AG09319 (cell line): ENCODE measurements at regions not wholly inside any gene's neighbourhood (a gene's known extent, or its start where the extent isn't known, plus 50 kb on each side); places are given as distances from the start of the nearest gene placed in this dataset.

Experiments
- DNase-seq: peaks from one replicate; pipeline ENCODE4 v3.0.0-alpha.2; 2010; ENCODE audit warnings: low read depth; ENCODE audit errors: extremely low read depth
- TF ChIP-seq, protein P1 (sequence below): IDR thresholded peaks from 2 replicates; pipeline ENCODE4 v1.5.1; 2011; ENCODE audit warnings: low read depth, mild to moderate bottlenecking, inconsistent platforms, low read length, moderate library complexity

DNA sequence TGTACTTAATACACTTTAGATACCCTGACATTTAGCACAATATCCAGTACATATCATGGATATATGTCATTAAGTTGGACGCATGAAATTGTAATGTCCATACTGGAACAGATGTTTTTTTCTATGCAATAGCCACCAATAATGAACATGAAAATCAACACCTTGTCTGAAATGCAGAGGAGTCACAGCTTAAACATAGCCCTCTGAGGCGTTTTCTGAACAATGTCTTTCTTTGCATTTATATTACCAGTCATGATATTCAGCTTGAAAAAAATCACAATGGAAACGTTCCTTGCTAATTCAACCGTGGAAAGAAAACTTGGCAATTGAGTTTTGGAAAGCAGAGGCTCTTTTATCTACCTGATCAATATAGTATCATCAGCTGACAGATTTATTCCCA is 86.7 kb upstream of the COL11A1 start:
- TF ChIP-seq, protein P1, sequence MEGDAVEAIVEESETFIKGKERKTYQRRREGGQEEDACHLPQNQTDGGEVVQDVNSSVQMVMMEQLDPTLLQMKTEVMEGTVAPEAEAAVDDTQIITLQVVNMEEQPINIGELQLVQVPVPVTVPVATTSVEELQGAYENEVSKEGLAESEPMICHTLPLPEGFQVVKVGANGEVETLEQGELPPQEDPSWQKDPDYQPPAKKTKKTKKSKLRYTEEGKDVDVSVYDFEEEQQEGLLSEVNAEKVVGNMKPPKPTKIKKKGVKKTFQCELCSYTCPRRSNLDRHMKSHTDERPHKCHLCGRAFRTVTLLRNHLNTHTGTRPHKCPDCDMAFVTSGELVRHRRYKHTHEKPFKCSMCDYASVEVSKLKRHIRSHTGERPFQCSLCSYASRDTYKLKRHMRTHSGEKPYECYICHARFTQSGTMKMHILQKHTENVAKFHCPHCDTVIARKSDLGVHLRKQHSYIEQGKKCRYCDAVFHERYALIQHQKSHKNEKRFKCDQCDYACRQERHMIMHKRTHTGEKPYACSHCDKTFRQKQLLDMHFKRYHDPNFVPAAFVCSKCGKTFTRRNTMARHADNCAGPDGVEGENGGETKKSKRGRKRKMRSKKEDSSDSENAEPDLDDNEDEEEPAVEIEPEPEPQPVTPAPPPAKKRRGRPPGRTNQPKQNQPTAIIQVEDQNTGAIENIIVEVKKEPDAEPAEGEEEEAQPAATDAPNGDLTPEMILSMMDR: no peak
- no peak for DNase-seq

DNA sequence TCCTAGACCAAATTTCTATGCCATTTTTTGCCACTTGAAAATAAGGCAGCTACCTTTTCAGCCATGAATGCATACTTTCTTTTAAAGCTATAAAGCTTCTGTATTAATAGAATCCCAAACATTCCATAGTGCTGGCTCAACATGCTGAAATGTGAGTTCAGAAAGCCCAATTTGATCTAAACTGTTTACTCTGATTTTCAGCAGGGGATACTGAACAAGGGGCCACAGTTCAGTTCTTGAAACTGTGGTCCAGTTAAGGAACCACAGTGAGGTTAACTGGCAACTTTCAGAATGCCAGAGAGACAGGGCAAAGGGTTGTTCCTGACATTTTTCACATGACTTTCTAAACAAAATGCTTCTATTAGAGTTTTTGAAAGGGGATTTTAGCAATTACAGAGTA is 85.7 kb upstream of the COL11A1 start:
- DNase-seq: no peak
- TF ChIP-seq, protein P1: no peak

DNA sequence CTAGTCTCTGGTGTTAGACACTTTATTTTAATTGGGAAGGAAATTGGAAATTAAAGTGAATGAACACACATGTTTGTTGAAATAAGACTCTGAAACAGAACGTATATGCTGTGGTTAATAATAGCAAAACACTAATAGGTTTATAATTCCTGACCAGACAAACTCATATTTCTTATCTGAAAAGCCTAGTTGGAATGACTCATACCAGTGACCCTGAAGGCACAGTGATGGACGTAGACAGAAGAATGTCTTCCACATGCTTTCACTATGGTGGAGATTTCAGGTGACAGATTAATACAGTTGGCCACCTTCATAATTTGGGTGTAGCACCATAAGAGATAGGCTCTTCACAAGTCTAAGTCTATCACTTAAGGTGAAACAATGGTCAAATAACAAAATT is 83.0 kb upstream of the COL11A1 start:
- DNase-seq: no peak
- TF ChIP-seq, protein P1: no peak

DNA sequence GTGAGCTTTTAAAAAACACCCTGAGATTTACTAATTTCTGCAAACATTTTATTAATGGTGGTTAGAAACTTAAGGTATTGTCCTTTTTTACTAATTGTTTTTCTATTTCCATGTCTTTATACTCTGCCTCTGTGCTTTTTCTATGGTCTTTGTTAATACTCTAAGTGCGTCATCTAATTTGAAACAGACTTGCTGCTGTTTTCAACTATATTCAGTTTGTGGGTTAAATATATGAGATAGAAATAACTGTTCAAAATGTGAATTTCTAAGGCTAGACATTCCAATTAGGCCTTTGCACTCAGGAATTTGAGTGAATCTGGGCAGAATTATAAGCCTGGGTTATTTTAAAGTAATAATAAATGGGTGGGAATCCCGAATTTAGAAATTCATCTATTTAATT is 82.4 kb upstream of the COL11A1 start:
- no peak for DNase-seq
- TF ChIP-seq, protein P1: no peak

DNA sequence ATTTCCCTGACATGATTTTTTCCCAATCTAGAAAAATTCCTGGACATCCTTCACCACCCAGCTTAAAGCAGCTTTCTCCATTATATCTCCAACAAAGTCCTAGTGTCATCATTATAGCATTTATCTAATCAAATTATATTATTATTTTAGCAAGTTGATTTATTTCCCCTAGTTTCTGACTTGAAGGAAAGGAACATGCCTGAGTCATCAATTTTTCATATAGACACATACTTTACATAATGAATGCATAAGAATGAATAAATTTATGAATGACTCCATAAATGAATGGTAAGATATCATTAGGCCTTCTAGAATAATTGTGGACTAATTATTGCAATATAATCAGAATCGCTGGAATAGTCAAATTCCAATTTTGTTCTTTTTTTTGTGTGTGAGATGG is 79.4 kb upstream of the COL11A1 start:
- DNase-seq: no peak
- TF ChIP-seq, protein P1: no peak

DNA sequence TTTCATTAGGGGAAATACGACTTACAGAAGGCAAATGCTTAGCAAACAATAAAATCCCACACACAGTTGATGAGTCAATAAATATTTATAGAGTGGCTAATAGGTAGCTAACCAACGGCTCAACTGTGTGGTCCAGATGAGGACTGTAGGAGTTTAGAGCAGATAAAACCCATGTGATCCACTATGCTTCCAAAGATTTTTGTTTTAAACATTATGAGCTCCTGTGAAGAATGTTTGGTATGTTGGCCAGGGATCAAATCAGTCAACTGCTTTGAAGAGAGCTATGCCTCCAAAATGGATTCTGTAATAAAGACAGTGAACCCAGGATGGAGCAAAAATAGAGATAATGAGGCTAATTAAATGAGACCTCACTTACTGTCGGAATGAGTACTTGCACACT is 72.3 kb upstream of the COL11A1 start:
- DNase-seq: no peak
- TF ChIP-seq, protein P1: no peak

DNA sequence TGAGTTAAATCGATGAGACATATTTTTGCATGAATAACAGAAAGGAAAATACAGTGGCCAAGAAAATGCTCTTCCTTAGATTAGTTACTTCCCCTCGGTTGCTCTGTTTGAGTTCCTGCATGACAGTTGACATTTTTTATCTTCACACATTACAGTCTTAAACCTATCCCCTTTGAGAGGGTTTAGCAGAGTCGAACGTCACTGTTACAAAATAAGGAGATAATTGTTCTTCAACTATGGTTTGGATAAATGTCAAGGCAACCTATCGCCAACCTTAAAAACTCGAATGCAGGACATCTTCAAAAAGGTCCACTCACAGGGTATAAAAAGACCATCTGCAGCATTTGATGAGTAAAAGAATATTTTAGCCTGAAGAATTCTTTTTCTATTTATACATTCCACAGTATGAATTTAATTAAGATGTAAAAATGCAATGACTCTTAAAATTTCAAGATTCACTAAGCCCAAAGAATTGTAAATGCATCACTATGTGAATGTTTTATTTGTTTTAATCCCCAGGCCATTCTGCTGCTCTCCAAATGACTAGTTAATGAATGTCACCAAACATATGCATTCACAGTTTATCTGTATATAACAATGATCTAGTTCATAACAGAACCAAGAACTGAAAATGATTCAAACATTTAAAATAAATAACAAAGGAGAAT is 68.9 kb upstream of the COL11A1 start:
- TF ChIP-seq, protein P1: no peak
- no peak for DNase-seq
